OCI-M2 (cell line): ENCODE measurements at regions not wholly inside any gene's neighbourhood (a gene's known extent, or its start where the extent isn't known, plus 50 kb on each side); places are given as distances from the start of the nearest gene placed in this dataset.
"Not testable (repeated sequence)": the region's sequence is repeated elsewhere in the genome, so short reads cannot be mapped to it uniquely, and the experiment has no call there.

ENCODE experiments used
- DNase-seq: peaks from one replicate; lab custom pipeline; 2025; ENCODE audit not compliant: unreplicated experiment; lab: John Stamatoyannopoulos, UW

GRCh38 chr5:152607401-152608160 is 202.5 kb upstream of the NMUR2 start:
- no peak for DNase-seq

DNA sequence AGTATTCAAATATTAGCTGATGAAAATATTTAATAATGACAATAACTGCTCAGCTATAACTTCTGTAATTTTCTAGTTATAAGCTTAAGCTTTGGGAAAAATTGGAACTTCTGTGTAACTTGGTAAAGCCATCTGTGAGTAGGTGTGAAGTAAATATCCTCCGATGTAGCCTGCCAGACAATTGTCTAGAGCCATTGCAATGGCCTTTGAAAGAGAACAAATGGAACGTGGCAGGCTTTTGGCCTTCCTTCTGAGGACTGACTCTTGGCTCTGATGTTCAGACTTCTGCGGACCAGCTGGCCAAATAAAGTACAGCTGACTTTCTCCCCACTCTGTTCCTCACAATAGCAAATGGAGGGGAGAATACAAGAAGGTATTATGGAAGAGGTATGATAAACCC is 203.4 kb upstream of the NMUR2 start:
- no peak for DNase-seq

- no peak for DNase-seq
Measured at GRCh38 chr5:152619756-152620155, 214.7 kb upstream of the NMUR2 start.

- DNase-seq = no peak
Measured at GRCh38 chr5:152622628-152623027, 217.5 kb upstream of the NMUR2 start.

DNA sequence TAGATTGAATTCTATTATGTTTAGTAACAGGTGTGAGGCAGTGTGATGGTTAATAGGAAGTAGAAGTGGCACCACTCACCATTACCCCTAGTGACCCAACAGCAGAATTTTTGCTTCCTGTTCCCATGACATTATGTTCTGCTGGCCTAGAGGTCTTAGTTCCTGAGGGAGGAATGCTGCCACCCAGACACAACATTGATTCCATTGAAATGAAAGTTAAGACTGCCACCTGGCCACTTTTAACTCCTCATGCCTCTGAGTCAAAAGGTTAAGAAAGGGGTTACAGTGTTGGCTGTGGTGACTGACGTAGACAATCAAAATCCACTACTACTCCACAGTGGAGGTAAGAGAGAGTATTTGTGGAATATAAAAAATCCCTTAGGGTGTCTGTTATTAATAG is 218.9 kb upstream of the NMUR2 start:
- DNase-seq = no peak

GRCh38 chr5:152625696-152626095 is 220.6 kb upstream of the NMUR2 start:
- no peak for DNase-seq

GRCh38 chr5:152631221-152631620 is 226.1 kb upstream of the NMUR2 start:
- no peak for DNase-seq

- DNase-seq = no peak
Measured at GRCh38 chr5:152632360-152632759, 227.3 kb upstream of the NMUR2 start.

GRCh38 chr5:152634586-152634985 is 229.5 kb upstream of the NMUR2 start:
- no peak for DNase-seq

GRCh38 chr5:152638996-152639552 is 234.0 kb upstream of the NMUR2 start:
- DNase-seq = no peak

- no peak for DNase-seq
Measured at GRCh38 chr5:152641970-152642805, 237.1 kb upstream of the NMUR2 start.

DNA sequence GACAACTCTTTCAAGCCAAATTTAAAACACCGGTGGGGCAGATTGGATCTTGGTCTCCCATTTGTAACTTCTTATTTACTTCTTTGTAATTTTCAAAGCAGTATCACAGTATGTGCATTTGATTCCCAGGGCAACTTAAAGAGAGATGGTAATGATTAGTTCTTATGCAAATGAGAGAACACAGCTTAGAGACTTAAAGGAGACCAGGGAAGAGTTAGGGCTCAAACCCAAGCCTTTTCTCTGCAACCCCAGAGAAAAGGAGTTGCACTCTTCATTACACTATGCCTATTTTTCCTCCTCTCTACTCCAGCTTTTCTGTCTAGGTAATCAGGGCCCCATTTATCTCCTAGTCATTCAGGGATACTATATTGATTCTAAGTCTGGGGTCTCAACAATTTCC is 237.8 kb upstream of the NMUR2 start:
- no peak for DNase-seq

DNA sequence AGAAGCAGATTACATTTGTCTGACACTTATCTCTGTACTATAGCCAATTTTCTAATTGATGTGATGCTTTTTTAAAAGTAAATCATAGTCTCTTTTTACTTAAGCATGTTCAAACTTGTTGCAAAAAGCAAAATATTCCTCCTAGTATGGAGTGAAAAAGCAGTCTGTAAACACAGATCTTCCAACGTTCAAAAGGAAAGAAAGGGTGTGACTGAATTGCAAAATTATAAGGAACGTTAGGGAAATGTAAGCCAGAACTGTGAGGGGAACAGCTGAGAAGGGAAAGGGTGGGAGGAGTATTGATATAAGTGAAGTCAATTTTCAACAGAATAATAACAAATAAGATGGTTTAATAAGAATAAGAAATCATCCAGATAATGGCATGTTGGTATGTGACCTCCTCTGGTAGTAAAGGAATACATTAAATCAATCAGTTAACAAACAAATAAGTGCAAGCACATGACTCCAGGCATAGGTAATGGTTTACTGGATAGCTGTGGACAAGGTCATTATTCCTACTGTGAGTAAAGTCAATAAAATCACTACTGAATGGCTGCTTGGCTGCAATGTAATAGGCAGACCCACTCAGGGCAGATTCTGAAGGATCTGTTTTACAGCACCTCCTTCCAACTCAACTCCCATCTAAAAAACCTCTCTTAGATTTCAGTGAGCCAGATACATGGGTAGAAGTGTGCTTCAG is 239.1 kb upstream of the NMUR2 start:
- no peak for DNase-seq

- DNase-seq = no peak
Measured at GRCh38 chr5:152649609-152650008, 244.5 kb upstream of the NMUR2 start.

DNA sequence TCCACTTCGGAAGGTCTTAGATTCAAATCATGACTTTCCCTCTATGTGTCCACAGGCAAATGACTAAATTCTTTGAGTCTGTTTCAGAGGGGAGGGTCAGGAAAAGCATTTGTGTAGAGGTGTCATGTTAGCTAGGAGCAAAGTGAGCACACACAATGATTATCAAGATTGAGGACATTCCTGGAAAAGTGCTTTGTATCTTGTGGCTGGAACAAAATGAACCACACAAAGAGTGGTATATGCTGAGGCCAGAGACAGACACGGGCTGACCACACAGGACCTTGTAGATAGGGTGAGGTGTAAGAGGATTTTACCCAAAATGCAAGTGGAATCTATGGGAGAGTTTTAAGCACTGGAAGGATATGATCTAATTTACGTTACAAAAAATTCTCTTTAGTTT is 245.3 kb upstream of the NMUR2 start:
- no peak for DNase-seq

DNA sequence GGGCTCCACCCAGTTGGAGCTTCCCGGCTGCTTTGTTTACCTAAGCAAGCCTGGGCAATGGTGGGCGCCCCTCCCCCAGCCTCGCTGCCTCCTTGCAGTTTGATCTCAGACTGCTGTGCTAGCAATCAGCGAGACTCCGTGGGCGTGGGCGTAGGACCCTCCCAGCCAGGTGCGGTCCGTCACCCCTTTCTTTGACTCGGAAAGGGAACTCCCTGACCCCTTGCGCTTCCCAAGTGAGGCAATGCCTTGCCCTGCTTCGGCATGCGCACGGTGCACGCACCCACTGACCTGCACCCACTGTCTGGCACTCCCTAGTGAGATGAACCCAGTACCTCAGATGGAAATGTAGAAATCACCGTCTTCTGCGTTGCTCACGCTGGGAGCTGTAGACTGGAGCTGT is 254.4 kb upstream of the NMUR2 start:
- not testable (repeated sequence) for DNase-seq

DNA sequence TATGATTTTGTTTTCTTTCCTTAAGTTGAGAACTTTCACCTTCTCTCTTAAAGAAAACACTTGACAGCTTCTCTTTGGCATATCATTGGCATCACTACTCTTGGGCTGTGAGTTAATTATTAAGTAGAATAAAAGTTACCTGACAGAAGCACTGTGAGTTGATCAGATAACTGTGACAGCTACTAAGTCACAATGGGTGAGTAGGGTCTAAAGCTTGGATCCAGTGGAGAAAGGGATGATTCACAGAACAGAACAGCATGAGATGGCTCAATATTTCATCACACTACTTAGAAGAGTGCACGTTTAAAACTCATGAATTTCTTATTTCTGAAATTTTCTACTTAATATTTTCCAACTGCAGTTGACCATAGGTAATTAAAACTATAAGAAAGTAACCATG is 268.5 kb upstream of the NMUR2 start:
- no peak for DNase-seq

DNA sequence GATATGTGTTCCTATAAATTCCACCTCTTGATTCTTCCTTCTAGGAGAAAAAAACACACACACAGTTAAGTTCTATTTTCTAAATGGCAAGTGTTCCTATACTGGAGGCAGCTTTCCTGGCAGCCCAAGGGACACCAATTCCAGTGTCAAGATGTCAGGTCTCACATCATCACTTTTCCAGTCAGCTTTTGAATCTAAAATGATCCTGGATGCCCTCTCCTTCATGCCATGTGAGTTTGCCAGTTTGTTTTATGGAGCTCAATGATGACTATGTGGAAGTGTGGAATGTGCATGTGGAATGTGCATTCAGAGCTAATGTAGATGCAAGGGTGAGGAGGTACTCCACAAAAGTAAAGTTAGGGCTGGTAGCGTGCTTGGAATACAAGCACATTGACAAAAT is 269.3 kb upstream of the NMUR2 start:
- DNase-seq = no peak

- no peak for DNase-seq
Measured at GRCh38 chr5:152676196-152676595, 271.1 kb upstream of the NMUR2 start.

GRCh38 chr5:152683205-152683604 is 278.1 kb upstream of the NMUR2 start:
- DNase-seq = no peak

DNA sequence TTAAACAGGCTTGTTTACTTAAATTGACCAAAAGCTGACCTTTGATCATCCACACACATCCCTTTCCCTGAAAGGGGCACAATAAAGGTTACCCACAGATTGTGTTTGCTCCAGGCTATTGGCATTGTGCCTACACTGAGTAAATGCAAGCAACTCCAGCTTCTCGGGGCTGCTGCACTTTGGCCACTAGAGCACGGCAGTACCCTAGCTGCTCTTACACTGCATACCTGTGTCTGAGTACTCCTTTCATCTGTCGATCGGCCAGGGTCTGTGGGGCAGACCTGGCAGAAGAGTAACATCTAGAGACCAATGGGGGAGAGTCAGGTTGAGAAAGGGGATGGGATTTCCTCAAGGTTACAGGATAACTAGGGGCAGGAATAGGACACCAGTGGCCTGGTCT is 281.9 kb upstream of the NMUR2 start:
- DNase-seq = no peak
